ENCODE measurements at regions not wholly inside any gene's neighbourhood (a gene's known extent, or its start where the extent isn't known, plus 50 kb on each side); places are given as distances from the start of the nearest gene placed in this dataset.

DNA sequence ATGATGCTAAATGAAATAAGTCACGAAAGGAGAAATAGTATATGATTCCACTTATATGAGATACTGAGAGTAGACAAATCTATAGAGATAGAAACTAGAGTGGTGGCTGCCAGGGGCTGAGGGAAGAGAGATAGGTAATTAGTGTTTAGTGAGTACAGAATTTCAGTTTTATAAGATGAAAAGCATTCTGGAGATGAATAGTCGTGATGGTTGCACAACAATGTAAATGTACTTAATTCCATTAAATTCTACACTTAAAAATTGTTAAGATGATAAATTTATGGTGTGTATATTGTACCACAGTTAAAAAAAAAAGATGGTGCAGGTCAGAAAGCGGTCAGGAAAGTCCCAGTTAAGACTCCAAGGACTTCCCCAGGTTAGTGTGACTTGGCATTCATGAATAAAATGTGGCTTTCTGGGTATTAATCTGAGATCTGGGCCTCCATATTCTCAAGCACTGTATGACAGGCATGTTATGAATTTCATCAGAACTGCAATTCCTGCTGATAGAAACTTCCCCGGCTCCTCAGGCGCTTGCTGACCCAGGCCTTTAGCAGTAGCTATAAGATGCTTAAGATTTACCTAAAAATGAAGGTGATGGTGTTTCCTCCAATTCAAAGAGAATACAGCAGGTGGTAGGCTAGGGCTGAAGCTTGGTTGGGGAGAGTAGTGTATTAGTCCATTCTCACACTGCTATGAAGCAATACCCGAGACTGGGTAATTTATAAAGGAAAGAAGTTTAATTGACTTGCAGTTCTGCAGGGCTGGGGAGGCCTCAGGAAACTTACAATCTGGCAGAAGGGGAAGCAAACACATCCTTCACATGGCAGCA lies 115.3 kb upstream of the SOX9 start:
- DNase-seq (ENCODE audit: low read depth in 3 of 3): no peak

DNA sequence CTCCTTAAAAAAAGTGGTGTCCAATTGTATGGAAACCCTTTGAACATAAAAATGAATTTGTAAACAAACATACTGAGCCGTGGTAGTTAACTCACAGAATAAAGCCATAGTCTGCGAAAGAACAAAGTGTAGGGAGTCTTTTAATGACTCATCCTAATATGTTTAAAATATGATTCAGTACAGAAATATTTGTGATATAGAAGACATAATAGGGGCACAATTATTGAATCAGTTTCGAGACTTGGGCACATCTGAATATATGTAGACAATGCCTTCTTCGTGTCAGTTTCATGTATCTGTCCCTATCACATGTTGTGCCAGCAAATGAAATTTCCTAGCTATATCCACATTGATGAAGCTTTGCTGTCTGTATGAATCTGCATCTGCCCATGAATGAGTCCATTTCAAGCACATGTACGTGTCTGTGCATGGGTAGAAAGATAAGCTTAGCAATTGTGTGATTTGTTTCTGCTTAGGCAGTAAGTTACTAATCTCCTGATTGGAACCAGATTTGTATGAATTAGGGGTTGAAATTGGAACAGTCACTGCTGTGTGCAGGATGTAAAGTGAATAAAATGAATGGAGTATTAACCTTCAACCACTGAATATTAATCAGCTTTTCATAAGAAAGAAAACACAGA lies 112.5 kb upstream of the SOX9 start:
- DNase-seq (ENCODE audit: low read depth in 3 of 3): no peak

DNA sequence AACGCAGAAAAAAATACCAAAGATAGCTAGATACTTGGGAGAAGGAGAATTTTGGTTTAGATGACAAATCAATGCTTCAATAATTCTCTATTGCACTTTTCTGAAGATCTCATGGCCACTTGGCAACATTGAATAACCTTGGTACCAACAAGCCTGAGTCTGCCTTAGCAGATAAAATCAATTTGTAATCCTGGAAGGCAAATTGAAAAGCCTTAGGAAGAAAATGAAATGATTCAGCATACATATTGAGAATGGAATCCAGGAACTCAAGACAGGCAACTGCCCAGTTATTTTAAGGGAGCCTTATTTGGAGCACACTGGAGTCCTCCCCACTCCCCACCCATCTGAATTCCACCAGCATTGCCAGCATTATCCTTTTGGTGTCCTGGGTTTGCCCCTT lies 109.3 kb upstream of the SOX9 start:
- no peak for DNase-seq (ENCODE audit: low read depth in 3 of 3)

DNA sequence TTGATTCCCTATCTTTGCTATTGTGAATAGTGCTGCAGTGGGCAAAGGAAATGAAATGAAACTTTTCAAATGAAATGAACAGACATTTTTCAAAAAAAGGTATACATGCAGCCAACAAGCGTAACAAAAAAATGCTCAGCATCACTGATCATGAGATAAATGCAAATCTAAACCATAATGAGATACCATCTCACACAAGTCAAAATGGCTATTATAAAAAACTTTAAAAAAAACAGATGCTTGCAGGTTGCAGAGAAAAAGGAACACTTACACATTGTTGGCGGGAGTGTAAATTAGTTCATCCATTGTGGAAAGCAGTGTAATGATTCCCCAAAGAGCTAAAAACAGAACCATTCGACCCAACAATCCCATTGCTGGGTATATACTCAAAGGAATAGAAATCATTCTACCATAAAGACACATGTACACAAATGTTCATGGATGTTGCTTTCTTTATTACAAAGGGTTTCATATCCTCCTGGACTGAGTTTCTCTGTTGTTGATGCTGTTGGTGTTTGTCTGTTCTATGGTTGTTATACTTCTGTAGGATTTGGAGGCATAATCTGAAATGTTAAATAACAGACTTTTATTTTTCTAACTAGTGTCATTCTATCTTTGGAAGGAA lies 99.3 kb upstream of the SOX9 start:
- no peak for DNase-seq (ENCODE audit: low read depth in 3 of 3)

DNA sequence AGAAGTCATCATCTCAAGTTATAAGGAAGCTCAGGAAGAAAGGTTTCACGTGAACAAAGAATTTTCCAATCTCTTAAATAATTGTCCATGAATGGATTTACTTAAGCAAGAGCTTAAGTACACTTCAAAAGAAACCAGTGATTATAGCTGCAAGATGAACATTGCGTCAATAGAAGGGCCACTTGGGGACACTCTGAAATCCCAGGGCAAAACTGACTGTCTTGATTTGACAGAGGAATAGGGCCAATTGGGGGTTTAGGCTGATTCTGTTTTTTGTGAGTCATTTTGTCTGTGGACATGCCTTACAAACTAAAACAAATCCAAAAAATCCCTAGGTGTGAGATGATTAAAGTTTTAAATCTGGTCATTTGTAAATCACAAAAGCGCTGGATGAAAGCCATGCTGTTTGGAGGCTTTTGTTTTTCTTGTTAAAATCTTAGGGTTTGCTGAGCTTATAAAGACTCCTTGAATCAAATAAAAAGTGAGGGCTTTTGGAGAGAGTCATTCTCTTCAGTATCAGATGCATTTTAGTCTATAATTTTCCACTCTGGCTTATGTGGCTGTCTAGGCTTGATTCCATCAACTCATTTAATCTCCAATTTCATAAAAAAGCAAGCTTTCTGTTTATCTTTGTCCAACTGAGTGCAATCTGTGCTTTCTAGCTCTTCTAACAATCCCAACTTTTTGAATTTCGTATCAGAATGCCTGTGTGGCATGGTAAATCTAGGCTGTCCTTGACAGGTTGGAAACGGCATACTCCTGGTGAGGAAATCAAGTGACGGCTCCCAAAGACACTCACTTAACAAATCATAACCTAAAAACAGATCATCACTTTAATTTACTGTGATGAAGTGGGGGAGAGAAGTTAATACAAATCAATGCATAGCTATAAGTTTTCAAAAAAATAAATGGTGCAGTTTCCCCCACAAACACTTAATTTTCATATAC lies 98.2 kb upstream of the SOX9 start:
- no peak for DNase-seq (ENCODE audit: low read depth in 3 of 3)

DNA sequence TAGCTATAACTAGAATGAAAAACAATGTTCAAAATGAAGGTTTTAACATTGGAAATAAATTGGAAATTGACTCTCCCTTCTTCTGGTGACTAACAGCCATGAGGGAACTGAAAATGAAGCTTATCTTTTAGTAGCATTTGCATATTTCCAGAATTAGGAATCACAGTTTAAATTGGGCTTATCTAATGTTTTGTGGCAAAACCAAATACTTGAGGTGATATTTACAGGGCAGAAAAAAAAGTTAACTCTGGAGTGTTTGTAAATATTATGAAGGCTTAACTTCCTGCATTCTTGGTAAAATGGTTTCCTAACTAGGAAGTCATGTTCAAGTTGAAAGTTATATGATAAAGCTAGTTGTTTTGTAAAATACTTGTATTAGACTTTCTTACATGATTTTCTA lies 96.4 kb upstream of the SOX9 start:
- DNase-seq (ENCODE audit: low read depth in 3 of 3): no peak

DNA sequence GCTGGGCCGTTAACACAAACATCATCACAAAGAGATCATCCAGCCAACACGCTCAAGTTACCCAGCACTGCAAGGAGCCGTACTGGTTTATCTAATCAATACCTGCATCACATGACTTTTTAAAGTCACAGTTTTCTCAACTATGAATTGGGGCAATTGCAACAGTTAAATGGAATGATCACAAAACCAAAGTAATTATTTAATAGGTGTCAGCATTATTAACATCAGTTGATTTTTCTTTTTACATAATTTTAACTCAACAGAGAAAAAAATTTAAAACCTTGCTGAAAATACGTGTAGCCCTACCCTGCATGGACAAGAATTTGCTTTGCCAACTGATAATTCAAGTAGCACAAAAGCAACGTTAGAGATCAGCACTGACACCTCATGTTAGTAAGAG lies 95.7 kb upstream of the SOX9 start:
- no peak for DNase-seq (ENCODE audit: low read depth in 3 of 3)

DNA sequence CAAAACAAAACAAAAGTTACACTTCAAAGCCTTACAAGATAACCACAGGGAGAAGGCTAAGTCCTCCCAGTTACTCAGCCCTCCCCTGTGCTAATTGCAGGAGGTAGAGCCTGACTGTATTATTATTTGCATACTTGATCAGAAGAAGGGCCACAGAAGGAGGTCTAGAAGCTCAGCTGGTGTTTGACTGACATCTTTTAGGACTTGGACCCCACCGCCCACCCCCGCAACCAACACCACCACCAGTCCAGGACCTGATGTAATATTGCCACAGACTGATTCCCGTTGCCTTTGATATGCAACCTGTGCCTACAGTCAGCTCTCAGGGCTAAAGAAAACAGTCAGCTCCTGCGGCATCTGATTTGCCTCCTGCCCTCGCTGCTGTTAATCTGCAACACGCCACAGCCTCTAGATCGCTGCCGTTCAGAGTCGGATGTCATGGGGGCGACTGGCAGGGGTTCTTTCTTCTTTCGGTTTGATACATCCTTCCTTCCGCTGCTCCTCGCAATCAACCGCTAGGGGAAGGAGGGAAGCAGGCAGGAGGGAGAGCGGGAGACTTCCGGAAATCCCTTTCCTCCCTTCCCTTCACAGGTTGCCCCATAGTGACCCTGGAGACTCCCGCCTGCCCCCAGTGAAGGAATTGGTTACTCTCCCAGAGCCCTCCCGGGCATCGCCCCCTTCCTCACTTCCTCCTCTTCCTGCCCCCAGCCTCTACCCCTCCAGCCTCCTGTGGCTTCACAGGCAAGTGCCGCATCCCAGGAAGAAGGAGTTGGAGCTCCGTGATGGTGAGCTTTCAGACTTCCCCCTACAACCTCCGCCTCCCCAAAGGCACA lies 90.5 kb upstream of the SOX9 start:
- no peak for DNase-seq (ENCODE audit: low read depth in 3 of 3)

DNA sequence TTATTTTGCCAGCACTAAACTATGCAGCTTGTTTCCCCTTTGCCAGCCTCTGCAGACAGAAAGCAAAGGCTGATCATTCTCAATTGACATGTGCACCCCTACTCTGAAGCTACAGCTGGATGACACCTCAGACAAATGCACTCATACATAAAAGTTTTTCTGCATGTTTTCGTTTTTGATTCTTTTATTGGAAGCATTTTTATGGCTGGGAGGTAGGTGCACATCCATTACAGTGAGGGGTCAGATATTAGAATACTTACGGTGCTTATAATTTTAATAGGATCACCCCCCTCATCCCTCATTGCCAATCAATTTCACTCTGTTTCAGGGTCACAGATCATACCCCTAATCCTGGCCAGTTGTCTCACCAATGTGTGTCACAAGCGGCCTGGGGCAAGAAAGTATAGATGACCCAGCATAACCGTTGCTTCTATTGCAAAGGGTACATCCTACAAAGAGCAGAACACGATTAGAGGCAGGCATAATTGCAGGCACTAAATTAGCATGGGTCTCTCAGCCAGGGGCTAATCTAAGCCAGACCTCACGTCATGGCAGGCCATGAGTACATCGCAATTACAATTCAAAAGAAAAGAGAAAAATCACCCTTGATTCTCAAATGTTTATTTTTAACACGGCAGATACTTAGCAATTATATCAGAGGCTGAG lies 89.5 kb upstream of the SOX9 start:
- DNase-seq (ENCODE audit: low read depth in 3 of 3): no peak

DNA sequence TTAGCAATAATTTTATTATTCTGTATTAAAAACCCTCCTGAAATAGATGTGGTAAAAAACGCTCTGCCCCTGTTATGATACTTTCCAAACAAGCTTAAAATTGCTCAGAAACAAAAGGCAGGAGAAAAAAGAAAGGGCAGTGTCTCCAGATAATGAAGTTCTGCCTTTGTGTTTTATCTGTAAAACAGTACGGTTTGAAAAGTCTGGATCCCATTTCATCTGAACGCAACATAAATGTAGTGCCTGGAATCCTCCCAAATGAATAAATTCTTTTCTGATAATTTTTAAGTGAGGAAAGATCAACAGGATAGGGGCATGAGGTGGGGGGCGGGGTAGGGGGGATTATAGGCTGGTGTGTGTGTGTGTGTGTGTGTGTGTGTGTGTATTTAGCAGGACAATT lies 87.5 kb upstream of the SOX9 start:
- DNase-seq (ENCODE audit: low read depth in 3 of 3): no peak

DNA sequence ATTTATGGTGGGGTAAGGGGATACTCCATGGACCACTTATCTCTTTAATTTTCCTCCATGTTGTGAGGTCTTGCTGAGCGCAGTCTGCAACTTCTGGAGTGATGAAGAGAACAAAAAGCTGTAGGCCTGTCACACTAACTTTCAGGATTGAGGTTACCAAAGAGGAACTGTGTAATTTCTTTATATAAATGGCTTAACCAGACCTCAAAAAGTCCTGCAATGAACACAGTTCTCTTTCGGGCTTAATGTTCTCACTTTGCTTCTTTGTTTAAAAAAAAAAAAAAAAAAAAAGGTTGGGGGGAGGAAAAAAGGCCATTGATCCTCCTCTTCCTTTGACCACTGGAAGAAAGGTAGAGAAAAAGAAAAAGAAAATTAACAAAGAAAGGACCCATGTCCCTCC lies 86.8 kb upstream of the SOX9 start:
- DNase-seq (ENCODE audit: low read depth in 3 of 3): no peak

DNA sequence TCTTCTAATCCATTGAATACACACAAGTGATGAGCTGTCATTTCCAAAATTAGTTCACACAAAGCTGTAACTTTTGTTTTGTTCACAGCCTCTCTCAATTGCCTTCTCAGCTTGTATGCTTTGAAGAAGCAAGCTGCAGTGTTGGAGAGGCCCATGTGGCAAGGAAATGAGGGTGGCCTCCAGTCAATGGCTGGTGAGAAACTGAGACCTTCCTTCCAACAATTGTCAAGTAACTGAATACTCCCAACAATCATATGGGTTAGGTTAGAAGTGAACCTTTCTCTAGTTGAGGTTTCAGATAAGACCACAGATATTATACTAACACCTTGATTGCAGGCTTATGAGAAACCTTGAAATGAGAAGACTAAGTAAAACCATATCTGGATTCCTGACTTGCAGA lies 82.4 kb upstream of the SOX9 start:
- no peak for DNase-seq (ENCODE audit: low read depth in 3 of 3)

DNA sequence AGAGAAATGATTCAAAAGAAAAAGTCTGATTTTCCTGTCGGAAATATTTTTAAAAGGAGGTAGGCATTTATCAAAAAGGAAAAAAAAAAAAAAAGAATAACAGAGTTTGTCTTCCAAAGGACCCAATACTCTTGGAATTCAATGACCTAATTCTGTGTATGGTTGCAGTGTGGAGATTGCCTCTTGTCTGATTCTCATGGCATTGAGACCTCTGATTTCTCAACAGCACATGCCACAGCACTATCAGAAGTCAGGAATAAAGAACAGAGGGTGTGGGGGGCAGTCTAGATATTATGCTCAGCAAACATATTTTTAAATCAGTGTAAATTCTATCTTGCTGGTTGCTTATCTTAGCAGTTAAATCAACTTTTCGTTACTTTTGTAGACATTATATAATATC lies 81.3 kb upstream of the SOX9 start:
- DNase-seq (ENCODE audit: low read depth in 3 of 3): no peak

DNA sequence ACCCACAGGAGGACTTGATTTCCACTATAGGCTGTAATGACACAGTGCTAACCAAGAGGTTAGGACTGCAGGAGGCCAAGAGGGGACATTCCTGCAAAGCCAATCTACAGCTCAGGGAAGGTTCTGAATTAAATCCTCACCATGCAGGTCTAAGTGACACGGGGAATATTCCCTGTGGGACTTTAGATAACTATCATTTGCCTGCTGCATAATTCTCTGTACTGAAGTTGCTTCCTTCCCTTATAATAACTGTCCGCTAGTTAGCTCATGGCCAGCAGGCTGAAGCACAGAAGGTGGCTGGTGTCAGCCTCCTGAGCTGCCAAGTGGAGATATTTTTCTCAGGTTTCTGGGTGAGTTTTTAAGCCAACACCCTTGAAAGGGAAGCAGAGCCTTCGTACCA lies 74.6 kb upstream of the SOX9 start:
- no peak for DNase-seq (ENCODE audit: low read depth in 3 of 3)

DNA sequence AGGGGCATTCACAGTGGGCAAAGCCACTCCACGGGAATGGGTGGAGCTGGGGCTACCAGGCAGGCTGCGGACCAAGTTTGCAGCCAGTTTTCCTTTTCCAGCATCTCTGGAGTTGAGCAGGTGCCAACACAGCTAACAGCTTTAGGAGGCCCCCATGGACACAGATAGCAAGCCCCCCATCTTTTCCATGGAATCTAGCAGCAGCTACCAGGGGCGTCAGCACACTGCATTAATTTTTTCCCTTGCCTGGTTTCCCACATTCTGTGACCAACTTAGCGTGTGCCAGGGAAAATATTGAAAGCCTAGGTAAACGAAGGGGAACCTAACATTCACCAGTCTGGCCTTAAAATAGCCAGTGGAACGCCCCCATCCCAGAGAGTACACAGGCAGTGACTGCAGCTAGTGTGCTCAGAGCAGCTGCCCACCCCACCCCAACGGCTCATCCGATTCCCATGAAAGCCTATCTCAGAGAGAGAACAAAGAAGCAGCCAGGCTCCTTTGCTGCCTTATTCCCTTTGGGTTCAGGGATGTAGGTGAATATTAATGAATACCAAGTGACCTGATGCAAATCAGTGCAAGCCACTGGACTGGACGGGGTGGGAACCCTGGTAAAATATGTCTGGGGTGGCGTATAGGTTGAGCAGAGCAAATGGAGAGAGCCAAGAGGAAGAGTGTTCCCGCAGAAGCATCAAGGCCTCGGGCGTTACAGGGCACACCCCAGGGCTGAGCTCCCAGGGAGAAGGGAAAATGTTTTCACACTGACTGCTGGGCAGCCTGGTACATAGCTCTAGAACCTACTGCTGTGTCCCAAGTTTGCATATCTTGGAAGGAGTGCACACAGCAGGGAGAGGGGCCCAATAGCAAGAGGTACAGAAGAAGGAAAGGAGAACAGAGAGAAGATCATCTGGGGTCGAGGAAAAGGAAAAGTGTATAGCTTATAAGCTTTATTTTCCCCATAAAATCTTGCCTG lies 73.9 kb upstream of the SOX9 start:
- no peak for DNase-seq (ENCODE audit: low read depth in 3 of 3)

DNA sequence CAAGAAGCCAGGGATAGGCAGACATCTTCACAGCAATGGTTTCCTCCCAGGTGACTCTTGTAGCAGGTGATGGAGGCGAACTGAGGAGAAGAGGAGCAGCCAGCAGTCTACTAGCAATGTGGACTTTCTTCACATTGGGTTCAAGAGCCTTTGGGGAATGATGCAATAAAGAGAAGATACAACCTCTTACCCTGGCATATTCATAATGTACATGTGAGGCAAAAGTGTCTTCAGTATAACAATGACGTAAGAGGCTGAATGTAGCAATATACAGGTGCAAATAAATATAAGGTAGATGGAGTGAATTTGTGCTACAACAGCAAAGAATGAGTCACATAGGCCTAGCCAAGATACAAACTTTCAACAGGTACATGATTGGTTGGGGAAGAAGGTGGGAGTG lies 70.9 kb upstream of the SOX9 start:
- no peak for DNase-seq (ENCODE audit: low read depth in 3 of 3)

DNA sequence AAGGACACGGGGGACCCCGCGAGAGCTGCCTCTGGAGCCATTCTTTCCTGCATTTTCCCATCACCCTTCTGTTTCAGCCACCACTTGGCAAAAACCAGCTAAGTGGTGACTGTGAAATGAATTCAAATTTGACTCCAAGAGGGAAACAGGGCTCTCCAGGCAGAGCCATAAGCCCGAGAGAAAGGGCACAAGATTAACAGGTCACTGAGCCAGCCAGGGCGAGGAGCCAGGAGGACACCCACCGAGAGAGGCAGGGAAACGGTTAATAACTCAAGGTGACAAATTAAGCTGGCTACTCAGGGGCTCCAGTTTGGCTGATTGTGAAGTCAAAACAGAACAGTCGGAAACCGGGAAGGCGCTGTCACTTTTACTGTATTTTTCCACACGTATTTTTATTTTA lies 67.8 kb upstream of the SOX9 start:
- no peak for DNase-seq (ENCODE audit: low read depth in 3 of 3)

DNA sequence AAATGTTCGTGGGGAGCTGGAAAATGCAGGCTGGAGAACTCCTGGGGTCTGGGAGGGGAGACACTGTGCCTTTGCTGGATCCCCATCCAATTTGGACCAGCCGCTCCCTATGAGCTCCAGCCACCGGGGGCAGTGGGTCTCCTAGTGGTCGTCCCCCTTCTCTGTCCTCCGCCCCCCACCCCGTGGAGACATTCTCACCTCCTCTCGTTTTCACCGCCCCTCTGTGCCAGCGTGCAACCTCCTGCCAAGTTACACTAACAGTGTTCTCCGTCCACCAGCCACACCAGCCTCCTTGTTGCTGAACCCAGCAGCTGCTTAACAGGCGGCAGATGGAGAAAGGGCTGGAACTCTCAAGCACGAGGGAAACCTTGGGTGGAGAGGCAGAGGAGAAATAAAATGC lies 67.4 kb upstream of the SOX9 start:
- DNase-seq (ENCODE audit: low read depth in 3 of 3): no peak

DNA sequence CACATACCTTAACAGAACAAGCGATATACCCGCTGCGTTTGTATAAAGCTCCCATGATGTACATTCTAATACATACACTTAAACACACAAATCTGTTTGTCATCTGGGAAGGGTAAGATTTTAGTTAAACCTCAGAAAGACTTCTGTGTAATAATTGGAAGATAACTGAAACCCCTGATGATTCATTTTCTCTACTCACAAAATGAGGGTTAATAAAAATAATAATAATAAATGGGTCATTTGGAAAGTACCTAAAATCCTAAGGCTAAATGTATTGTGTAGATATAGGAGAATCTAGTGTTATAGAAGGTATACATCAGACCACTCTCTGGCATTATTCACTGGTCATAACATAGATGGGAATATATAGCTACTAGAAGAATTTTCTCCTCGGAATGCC lies 64.7 kb upstream of the SOX9 start:
- DNase-seq (ENCODE audit: low read depth in 3 of 3): no peak
